H1 (cell line): ENCODE measurements at regions not wholly inside any gene's neighbourhood (a gene's known extent, or its start where the extent isn't known, plus 50 kb on each side); places are given as distances from the start of the nearest gene placed in this dataset.

Experiments used
- CTCF ChIA-PET: fragments of 300-600 bp; sonication (Branson Sonifier 250); formaldehyde crosslinking; loops from one replicate; lab custom pipeline; 2021; ENCODE audit not compliant: partially characterized antibody; lab: Charles Lee
- POLR2A ChIA-PET: fragments of 300-600 bp; sonication (Branson Sonifier 250); formaldehyde crosslinking; loops from one replicate; lab custom pipeline; 2021; ENCODE audit warnings: inconsistent platforms; ENCODE audit not compliant: partially characterized antibody; lab: Charles Lee
- DNase-seq, 2 experiments: peaks; one replicate each; pipeline versions ENCODE4 v3.0.0 to v3.0.0-alpha.2; 2010 to 2022; ENCODE audit warnings: low spot score in 2 of 2, low read depth in 1 of 2, mixed read lengths in 1 of 2
- FAIRE-seq: peaks from 2 replicates; lab custom pipeline; 2011; peaks lifted over from hg19 to GRCh38; lab: Jason Lieb, UNC
- H2AFZ ChIP-seq: 2 replicates; pipeline ENCODE4 v1.8.1; 2012; ENCODE audit warnings: low read length, inconsistent platforms
- H2AK5ac ChIP-seq: 2 replicates; pipeline ENCODE4 v1.6.1; 2013; ENCODE audit warnings: low read depth, low read length
- H2BK120ac ChIP-seq: replicated peaks from 2 replicates; pipeline ENCODE3; 2013; ENCODE audit warnings: low read depth, low read length, inconsistent platforms
- H2BK12ac ChIP-seq: 2 replicates; pipeline ENCODE4 v1.6.1; 2013; ENCODE audit warnings: low read depth, low read length
- H2BK15ac ChIP-seq: 2 replicates; pipeline ENCODE4 v1.6.1; 2013; ENCODE audit warnings: low read length
- H2BK20ac ChIP-seq: 2 replicates; pipeline ENCODE4 v1.6.1; 2013; ENCODE audit warnings: low read length
- H2BK5ac ChIP-seq: 2 replicates; pipeline ENCODE4 v1.6.1; 2013; ENCODE audit warnings: low read depth, low read length
- H3K14ac ChIP-seq: 2 replicates; pipeline ENCODE4 v1.6.1; 2013; ENCODE audit warnings: inconsistent platforms; ENCODE audit not compliant: insufficient read length
- H3K18ac ChIP-seq: 2 replicates; pipeline ENCODE4 v1.6.1; 2013; ENCODE audit warnings: low read length; ENCODE audit errors: extremely low read depth
- H3K23ac ChIP-seq: 2 replicates; pipeline ENCODE4 v1.6.1; 2013; ENCODE audit warnings: inconsistent platforms; ENCODE audit not compliant: insufficient read length
- H3K23me2 ChIP-seq: 2 replicates; pipeline ENCODE4 v1.6.1; 2013; ENCODE audit warnings: low read depth, low read length
- H3K27ac ChIP-seq: 2 replicates; pipeline ENCODE4 v1.6.1; 2011; ENCODE audit warnings: low read depth, low read length, inconsistent platforms
- H3K27me3 ChIP-seq, 4 experiments: replicated peaks in 1 of 4; 1 replicate in 1 of 4; 2 replicates in 3 of 4; pipeline versions ENCODE4 v1.6.1 to v1.8.1; 2011 to 2013; ENCODE audit warnings: low read length in 3 of 4, mild to moderate bottlenecking in 3 of 4, inconsistent platforms in 2 of 4, mixed read lengths in 2 of 4, moderate library complexity in 1 of 4; ENCODE audit not compliant: control insufficient read depth in 3 of 4, insufficient read depth in 3 of 4; ENCODE audit errors: extremely low read depth in 1 of 4
- H3K36me3 ChIP-seq, 4 experiments: 2 replicates each; pipeline versions ENCODE4 v1.6.1 to v1.8.1; 2011 to 2013; ENCODE audit warnings: mild to moderate bottlenecking in 4 of 4, low read length in 3 of 4, moderate library complexity in 2 of 4, control low read depth in 1 of 4, inconsistent platforms in 1 of 4; ENCODE audit not compliant: insufficient read depth in 4 of 4, control insufficient read depth in 2 of 4
- H3K4ac ChIP-seq: replicated peaks from 2 replicates; pipeline ENCODE3; 2013; ENCODE audit warnings: low read length, low read depth, mixed read lengths, inconsistent platforms; ENCODE audit not compliant: insufficient read length
- H3K4me1 ChIP-seq, 4 experiments: replicated peaks in 1 of 4; 1 replicate in 1 of 4; 2 replicates in 3 of 4; pipeline versions ENCODE4 v1.6.1 to v1.8.1; 2011 to 2013; ENCODE audit warnings: low read length in 3 of 4, inconsistent platforms in 2 of 4, mixed read lengths in 1 of 4; ENCODE audit not compliant: insufficient read depth in 4 of 4, control insufficient read depth in 3 of 4
- H3K4me2 ChIP-seq, 2 experiments: 2 replicates each; pipeline versions ENCODE4 v1.6.1 to v1.8.1; 2011 to 2013; ENCODE audit warnings: low read depth in 2 of 2, low read length in 2 of 2, control low read depth in 1 of 2, inconsistent platforms in 1 of 2, mild to moderate bottlenecking in 1 of 2; ENCODE audit not compliant: insufficient read depth in 1 of 2
- H3K4me3 ChIP-seq, 4 experiments: fragments of 200-600, 300-600 bp in 1 of 4; sonication (generic), shearing (Covaris generic), sonication (Bioruptor Twin) in 1 of 4; 2 replicates each; pipeline versions ENCODE4 v1.5.1 to v1.8.1; 2011 to 2016; ENCODE audit warnings: low read length in 4 of 4, low read depth in 3 of 4, control low read depth in 2 of 4, inconsistent platforms in 2 of 4, mild to moderate bottlenecking in 2 of 4, mixed read lengths in 1 of 4, moderate library complexity in 1 of 4; ENCODE audit not compliant: insufficient read depth in 2 of 4; ENCODE audit errors: extremely low read depth in 1 of 4
- H3K56ac ChIP-seq: replicated peaks from 2 replicates; pipeline ENCODE3; 2013; ENCODE audit warnings: low read depth, mild to moderate bottlenecking, mixed read lengths, low read length, inconsistent platforms; ENCODE audit not compliant: insufficient read length
- H3K79me1 ChIP-seq: 2 replicates; pipeline ENCODE4 v1.6.1; 2013; ENCODE audit warnings: low read depth, low read length, control low read depth
- H3K79me2 ChIP-seq, 2 experiments: 2 replicates each; pipeline versions ENCODE4 v1.6.1 to v1.8.1; 2012 to 2013; ENCODE audit warnings: low read length in 2 of 2, mild to moderate bottlenecking in 2 of 2, inconsistent platforms in 1 of 2; ENCODE audit not compliant: insufficient read depth in 2 of 2, control insufficient read depth in 1 of 2
- H3K9ac ChIP-seq, 4 experiments: replicated peaks in 1 of 4; 1 replicate in 1 of 4; 2 replicates in 3 of 4; pipeline versions ENCODE4 v1.6.1 to v1.8.1; 2011 to 2013; ENCODE audit warnings: low read depth in 3 of 4, low read length in 3 of 4, control low read depth in 2 of 4, mild to moderate bottlenecking in 2 of 4, moderate library complexity in 2 of 4, inconsistent platforms in 1 of 4; ENCODE audit errors: extremely low read depth in 1 of 4
- H3K9me3 ChIP-seq, 2 experiments: 2 replicates each; pipeline versions ENCODE4 v1.6.1 to v1.8.1; 2012 to 2013; ENCODE audit warnings: mild to moderate bottlenecking in 2 of 2, moderate library complexity in 2 of 2, control low read depth in 1 of 2, inconsistent platforms in 1 of 2, low read depth in 1 of 2, low read length in 1 of 2, mixed read lengths in 1 of 2; ENCODE audit not compliant: insufficient read depth in 2 of 2
- H4K20me1 ChIP-seq, 2 experiments: replicated peaks in 1 of 2; 2 replicates each; pipeline versions ENCODE3 to v1.8.1; 2011 to 2013; ENCODE audit warnings: inconsistent platforms in 2 of 2, low read length in 2 of 2, mild to moderate bottlenecking in 1 of 2; ENCODE audit not compliant: insufficient read depth in 2 of 2, control insufficient read depth in 1 of 2
- H4K5ac ChIP-seq: 2 replicates; pipeline ENCODE4 v1.6.1; 2013; ENCODE audit warnings: low read length, low read depth, mixed read lengths, inconsistent platforms; ENCODE audit not compliant: insufficient read length
- H4K8ac ChIP-seq: 2 replicates; pipeline ENCODE4 v1.8.0; 2013; ENCODE audit warnings: mild to moderate bottlenecking, moderate library complexity, low read length, inconsistent platforms; ENCODE audit not compliant: insufficient read depth; ENCODE audit errors: extremely low read depth
- H4K91ac ChIP-seq: replicated peaks from 2 replicates; pipeline ENCODE3; 2013; ENCODE audit warnings: low read length, mixed read lengths, inconsistent platforms; ENCODE audit not compliant: insufficient read length
- ASH2L ChIP-seq: fragments of 200-600, 300-600 bp; sonication (generic); IDR thresholded peaks from one replicate; pipeline ENCODE4 v1.7.1; 2017; ENCODE audit warnings: low read length
- CHD2 ChIP-seq: IDR thresholded peaks from 2 replicates; pipeline ENCODE4 v1.6.1; 2012; ENCODE audit warnings: low read length, improper control_type of control experiment
- EGR1 ChIP-seq: IDR thresholded peaks from 2 replicates; pipeline ENCODE4 v1.6.1; 2011; ENCODE audit warnings: low read depth, low read length, borderline replicate concordance
- EZH2 ChIP-seq: fragments of 200-600 bp; sonication (generic); IDR thresholded peaks from 2 replicates; pipeline ENCODE4 v1.7.1; 2012; ENCODE audit warnings: low read depth, mild to moderate bottlenecking, moderate library complexity, low read length, inconsistent platforms; ENCODE audit not compliant: severe bottlenecking
- GABPA ChIP-seq: IDR thresholded peaks from 2 replicates; pipeline ENCODE4 v1.6.1; 2011; ENCODE audit warnings: mild to moderate bottlenecking, low read length, moderate library complexity, borderline replicate concordance; ENCODE audit not compliant: insufficient read depth
- HDAC6 ChIP-seq: IDR thresholded peaks from one replicate; pipeline ENCODE4 v1.7.1; 2012; ENCODE audit warnings: low read depth, mild to moderate bottlenecking, inconsistent platforms, low read length, moderate library complexity
- POU5F1 ChIP-seq: IDR thresholded peaks from 2 replicates; pipeline ENCODE4 v1.6.1; 2011; ENCODE audit warnings: low read depth, mild to moderate bottlenecking, low read length, moderate library complexity
- SAP30 ChIP-seq: fragments of 300-600 bp; sonication (generic); IDR thresholded peaks from 2 replicates; pipeline ENCODE4 v1.7.1; 2012; ENCODE audit warnings: low read length, moderate library complexity, mild to moderate bottlenecking, inconsistent platforms; ENCODE audit not compliant: insufficient read depth, insufficient replicate concordance
- TBP ChIP-seq: IDR thresholded peaks from 2 replicates; pipeline ENCODE4 v1.6.1; 2011; ENCODE audit warnings: low read depth, low read length, improper control_type of control experiment
- USF2 ChIP-seq: IDR thresholded peaks from 2 replicates; pipeline ENCODE4 v1.6.1; 2011; ENCODE audit warnings: low read length, improper control_type of control experiment
- WGBS, 2 experiments: shearing (Covaris generic) in 1 of 2; methylation state at CpG; one replicate each; pipeline versions ENCODE4 v1.1.6 to v1.1.7; 2013 to 2015; ENCODE audit warnings: low lambda C conversion rate in 2 of 2, mixed read lengths in 2 of 2, inconsistent platforms in 1 of 2, low coverage in 1 of 2, missing lambda C conversion rate in 1 of 2; ENCODE audit not compliant: insufficient replicate concordance in 2 of 2, insufficient coverage in 1 of 2, insufficient read length in 1 of 2; ENCODE audit errors: extremely low coverage in 1 of 2, missing lambda C conversion rate in 1 of 2; 5-methylcytosine and 5-hydroxymethylcytosine counted together
- TF ChIP-seq, protein P1 (sequence below): IDR thresholded peaks from 2 replicates; pipeline ENCODE4 v1.6.1; 2012; ENCODE audit warnings: low read length, inconsistent platforms

DNA sequence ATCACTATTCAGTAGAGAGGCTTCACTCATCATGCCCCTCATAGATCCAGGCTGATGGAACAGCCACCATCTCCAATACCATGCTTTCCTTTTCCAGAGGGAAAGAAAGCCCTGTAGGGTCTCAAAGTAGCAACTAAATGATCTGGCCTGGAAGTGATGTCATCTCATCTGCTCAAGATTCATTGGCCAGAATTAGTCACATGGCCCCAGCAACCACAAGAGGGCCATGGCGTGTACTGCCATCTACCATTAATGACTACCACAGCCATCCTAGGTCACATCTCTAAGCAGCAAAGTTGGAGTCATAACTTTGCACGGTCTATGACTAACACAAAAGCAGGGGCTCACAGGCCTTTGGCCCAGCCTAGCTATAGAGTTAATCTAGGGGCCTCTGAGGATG, 194.8 kb downstream of the KIT start:
- Histone ChIP-seq H4K91ac (no peak overlapping the region), H2AK5ac (no peak overlapping the region), H2BK15ac (no peak overlapping the region), H3K56ac (no peak overlapping the region), H3K9ac (no peak overlapping the region), H3K23me2 (no peaks in the 10 kb centered on the region; the same call in 1 of the 2 replicates), H3K18ac (no peak overlapping the region), H3K4me1 (no peaks in the 10 kb centered on the region), H4K8ac (no peak overlapping the region), H3K79me1 (no peaks in the 10 kb centered on the region), H4K5ac (no peak overlapping the region), H3K23ac (no peak overlapping the region), H3K9me3 (no peaks in the 10 kb centered on the region), H3K27me3 (no peaks in the 10 kb centered on the region), H3K14ac (no peak overlapping the region), H2BK12ac (no peak overlapping the region), H2BK5ac (no peak overlapping the region), H3K79me2 (no peaks in the 10 kb centered on the region), H3K27ac (no peak overlapping the region), H4K20me1 (no peaks in the 10 kb centered on the region), H2BK120ac (no peak overlapping the region), H2BK20ac (no peak overlapping the region), H2AFZ (peak overlapping the region; percentile 45; the same call in 1 of the 2 replicates), H3K4me3 (no peak overlapping the region), H3K4me2 (no peak overlapping the region), H3K36me3 (no peaks in the 10 kb centered on the region), H3K4ac (no peak overlapping the region)
- ChIA-PET POLR2A (no interaction called here), CTCF (interaction anchor here (0.5 to 1.3 kb wide), 3 partner anchors 24 to 539 kb away, joined by 3 read pairs; no protein-coding TSS in a partner anchor)
- FAIRE-seq (no peak), DNase-seq (no peak)
- WGBS, 2 experiments: 95% methylated on average over 2 of the region's 2 CpGs; no CpG with 5 or more reads in 1 of the 2 experiments
- TF ChIP-seq GABPA: no peak
- TF ChIP-seq, protein P1, sequence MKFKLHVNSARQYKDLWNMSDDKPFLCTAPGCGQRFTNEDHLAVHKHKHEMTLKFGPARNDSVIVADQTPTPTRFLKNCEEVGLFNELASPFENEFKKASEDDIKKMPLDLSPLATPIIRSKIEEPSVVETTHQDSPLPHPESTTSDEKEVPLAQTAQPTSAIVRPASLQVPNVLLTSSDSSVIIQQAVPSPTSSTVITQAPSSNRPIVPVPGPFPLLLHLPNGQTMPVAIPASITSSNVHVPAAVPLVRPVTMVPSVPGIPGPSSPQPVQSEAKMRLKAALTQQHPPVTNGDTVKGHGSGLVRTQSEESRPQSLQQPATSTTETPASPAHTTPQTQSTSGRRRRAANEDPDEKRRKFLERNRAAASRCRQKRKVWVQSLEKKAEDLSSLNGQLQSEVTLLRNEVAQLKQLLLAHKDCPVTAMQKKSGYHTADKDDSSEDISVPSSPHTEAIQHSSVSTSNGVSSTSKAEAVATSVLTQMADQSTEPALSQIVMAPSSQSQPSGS: no peak
- TF ChIP-seq TBP: no peak
- TF ChIP-seq SAP30: no peak
- no peak for TF ChIP-seq ASH2L
- no peak for TF ChIP-seq EGR1
- TF ChIP-seq CHD2: no peak
- no peak for TF ChIP-seq HDAC6
- TF ChIP-seq USF2: no peak
- TF ChIP-seq POU5F1: no peak
- no peak for TF ChIP-seq EZH2
